Amygdala (tissue), 56 donors: ENCODE measurements at regions not wholly inside any gene's neighbourhood (a gene's known extent, or its start where the extent isn't known, plus 50 kb on each side); places are given as distances from the start of the nearest gene placed in this dataset.

ENCODE experiments used
- DNase-seq, 56 donors: peaks; one replicate each; lab custom pipeline; 2025; lab: John Stamatoyannopoulos, UW

DNA sequence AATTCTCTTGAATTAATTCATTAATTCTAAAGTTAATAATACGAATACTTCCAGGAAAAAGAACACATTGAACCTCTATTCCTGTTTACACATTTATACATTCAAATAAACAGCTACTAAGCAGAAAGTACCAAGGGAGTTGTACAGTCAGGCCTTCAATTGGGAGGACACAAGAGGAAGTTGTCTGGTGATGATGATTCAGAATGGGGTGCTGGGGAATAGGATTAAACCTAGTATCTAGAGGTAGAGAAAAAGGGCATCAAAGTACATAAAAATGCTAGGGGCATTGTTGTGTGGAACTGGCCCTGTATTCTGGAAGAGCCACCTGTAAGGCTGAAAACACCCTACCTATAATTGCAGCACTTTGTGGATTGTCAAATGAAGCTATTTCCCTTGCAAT is 71.7 kb upstream of the MROH9 start:
- DNase-seq: no peak

DNA sequence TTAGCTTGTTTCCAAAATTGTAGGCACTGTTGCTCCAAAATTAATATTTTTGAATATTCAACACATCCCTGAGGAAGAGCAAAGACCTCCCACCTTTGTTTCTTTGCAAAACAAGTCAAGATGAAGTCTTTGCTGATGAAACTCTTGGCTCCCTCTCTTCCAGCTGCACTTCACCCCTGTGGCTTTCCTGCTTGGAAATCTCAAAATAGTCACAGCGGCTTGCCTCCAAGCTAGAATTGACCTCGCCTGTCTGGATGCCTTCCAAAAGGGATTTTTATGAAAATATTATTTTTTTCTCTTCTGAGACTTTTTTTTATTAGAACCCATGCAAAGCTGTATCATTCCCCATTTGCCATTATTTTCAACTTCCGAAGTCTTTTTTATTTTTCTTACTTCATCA is 71.1 kb upstream of the MROH9 start:
- DNase-seq: no peak

DNA sequence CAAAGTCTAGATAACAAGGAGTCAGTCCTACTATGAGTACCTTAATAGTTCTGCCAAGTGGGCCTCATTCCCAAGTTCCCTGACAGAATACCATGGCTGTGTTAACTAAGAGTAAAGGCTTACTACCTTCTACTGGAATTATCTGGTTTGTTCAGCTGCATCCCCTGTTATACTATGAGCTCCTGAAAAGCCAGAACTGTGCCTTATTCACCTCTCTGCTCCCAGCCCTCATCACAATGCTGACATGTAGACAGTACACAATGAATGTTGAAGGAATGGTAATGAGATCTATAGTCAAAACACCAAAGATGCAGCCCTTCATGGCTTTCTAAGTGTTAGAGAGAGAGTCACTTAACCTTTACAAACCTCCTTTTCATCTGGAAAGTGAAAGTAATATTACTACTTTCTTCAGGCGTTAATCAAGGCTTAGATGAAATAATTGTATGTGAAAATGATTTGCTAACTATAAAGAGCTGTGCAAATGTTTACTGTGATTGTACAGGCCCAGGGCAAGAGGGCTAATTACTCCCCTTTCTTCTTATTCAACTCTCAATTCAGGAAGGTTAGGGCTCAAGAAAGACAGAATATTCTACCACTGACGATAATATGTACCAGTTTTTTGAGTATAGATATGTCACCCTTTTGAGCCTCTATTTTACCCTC is 70.3 kb upstream of the MROH9 start:
- DNase-seq: no peak

DNA sequence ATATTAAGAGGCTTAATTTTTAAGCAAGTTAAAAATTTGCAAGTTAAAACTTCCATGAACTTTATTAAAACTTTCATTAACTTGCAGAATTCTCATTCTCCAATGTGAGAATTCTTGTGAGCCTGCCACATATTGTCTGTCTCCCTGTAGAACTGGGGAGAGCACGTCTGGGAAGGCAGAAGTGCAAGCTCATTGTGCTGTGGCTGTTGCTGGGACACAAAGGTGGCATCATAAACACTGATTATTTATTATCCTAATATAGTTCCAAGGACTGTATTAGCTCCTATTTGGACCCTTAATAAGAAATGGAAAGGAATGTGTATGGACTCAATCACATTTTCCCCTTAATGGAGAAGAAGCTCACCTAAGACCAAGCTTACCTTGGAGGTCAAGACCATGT is 68.7 kb upstream of the MROH9 start:
- no peak for DNase-seq

DNA sequence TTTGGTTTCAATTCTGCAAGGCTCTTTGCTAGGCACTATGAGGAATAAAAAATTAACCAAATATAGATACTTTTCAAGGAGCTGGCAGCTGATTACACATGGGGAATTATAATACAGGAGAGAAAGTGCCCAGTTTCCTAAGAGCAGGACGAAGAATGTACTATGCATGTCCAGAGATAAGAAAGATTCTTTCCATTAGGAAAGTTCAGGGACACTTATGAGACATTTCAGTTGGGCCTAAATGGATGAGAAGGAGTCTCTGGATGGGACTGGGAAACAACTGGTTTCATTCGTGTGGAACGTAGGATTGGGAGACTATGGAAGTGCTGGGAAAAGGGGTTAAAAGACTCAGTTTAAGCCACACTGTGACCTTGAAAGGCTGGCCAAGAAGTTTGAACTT is 63.5 kb upstream of the MROH9 start:
- no peak for DNase-seq

DNA sequence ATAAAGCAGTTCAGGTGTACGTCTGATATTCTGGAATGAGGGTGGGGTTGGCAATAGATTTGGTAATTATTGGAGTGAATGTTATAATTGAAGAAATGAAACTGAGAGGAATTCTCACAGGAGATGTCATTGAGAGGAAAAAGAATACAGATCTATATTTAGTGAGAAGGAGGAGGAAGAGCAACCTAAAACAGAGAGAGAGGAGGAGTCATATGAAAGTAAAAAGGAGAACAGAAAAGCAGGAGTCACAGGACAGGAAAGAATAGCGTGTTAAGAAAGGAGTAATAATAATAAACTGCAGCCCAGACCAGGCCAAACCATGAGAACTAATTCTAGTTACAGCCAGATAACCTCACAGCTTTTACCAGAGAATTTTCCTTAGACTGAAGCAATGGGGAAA is 62.7 kb upstream of the MROH9 start:
- no peak for DNase-seq

DNA sequence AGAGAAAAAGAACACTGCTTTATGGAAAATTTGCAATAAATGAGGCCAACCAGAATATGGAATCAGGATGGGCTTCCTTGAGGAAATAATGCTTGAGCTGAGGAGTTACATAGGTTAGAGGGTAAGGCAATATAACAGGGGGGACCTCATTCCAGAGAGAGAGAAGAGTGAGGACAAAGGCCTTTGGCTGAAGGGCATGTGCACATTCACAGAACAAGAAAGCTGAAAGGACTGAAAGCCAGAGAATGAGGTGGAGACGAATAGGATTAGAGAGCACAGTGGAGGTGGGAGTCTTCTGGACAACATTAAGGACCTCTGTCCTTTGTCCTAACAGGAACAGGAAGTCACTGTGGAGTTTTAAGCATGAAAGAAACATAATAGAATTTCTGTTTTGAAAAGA is 60.7 kb upstream of the MROH9 start:
- DNase-seq: no peak

DNA sequence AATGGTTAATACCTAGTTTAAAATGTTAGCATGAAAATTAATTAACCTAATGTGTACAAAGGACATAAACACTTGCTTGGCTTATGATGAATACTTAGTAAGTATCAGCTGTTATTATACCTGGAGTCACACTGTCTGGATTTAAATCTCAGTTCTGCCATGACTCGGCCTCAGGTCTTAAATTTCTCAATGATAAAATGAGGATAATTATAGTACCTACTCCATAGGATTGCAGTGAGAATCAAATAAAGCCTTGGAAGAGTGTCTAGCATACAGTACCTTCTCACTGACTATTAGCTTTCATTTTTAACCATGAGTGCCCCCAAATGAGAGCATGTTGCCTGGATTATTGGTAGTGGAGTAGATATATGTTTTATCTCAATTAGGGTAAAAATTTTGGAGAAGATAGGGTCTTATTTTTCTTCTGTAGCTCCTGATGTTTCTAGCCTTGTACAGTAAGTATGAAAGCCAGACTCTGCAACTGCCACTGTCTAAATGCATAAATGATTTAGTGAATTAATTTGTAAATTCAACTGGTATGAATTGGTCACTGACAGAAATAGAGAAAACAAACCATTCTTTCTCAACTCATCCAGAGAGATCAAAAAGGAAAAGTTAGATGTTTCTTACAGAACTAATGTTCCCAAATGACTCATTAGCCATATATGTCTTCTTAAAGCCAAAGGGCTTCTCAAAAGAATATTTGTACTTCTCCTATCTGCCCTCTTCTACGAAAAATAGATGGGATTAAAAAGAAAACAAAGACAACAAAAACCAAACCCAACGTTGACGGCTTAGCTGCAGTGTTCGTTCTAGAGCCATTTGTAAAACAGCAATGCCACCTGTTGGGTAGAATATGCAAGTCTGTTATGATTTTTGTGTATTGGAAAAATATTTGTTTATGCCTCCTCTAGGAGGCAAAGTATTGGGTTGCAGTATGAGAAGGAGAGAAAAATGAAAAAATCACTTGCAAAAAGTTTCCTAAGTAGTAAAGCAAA is 53.8 kb upstream of the MROH9 start:
- peak in 5 of 56 donors; percentile 1 to 14 (median 4) for DNase-seq
